BLaER1 (cell line): ENCODE measurements at regions not wholly inside any gene's neighbourhood (a gene's known extent, or its start where the extent isn't known, plus 50 kb on each side); places are given as distances from the start of the nearest gene placed in this dataset.
"Not testable (repeated sequence)": the region's sequence is repeated elsewhere in the genome, so short reads cannot be mapped to it uniquely, and the experiment has no call there.

Experiments
- H3K27ac ChIP-seq: shearing (Covaris generic); formaldehyde crosslinking; 2 replicates; pipeline ENCODE4 v1.8.1; 2022
- H3K27me3 ChIP-seq: shearing (Covaris generic); formaldehyde crosslinking; 2 replicates; pipeline ENCODE4 v1.8.1; 2022
- H3K36me3 ChIP-seq: shearing (Covaris generic); formaldehyde crosslinking; 2 replicates; pipeline ENCODE4 v1.8.1; 2022
- H3K4me1 ChIP-seq: shearing (Covaris generic); formaldehyde crosslinking; 2 replicates; pipeline ENCODE4 v1.8.1; 2022
- H3K4me2 ChIP-seq: shearing (Covaris generic); formaldehyde crosslinking; 2 replicates; pipeline ENCODE4 v1.8.1; 2022
- H3K4me3 ChIP-seq: shearing (Covaris generic); formaldehyde crosslinking; 2 replicates; pipeline ENCODE4 v1.8.1; 2022
- H3K9ac ChIP-seq: shearing (Covaris generic); formaldehyde crosslinking; 2 replicates; pipeline ENCODE4 v1.8.1; 2022
- H3K9me3 ChIP-seq: shearing (Covaris generic); formaldehyde crosslinking; 2 replicates; pipeline ENCODE4 v1.8.1; 2022
- H4K20me1 ChIP-seq: shearing (Covaris generic); formaldehyde crosslinking; 2 replicates; pipeline ENCODE4 v1.8.1; 2022
- Cebpa-rat ChIP-seq: shearing (Covaris generic); IDR thresholded peaks from 2 replicates; pipeline ENCODE4 v1.8.1; 2022

DNA sequence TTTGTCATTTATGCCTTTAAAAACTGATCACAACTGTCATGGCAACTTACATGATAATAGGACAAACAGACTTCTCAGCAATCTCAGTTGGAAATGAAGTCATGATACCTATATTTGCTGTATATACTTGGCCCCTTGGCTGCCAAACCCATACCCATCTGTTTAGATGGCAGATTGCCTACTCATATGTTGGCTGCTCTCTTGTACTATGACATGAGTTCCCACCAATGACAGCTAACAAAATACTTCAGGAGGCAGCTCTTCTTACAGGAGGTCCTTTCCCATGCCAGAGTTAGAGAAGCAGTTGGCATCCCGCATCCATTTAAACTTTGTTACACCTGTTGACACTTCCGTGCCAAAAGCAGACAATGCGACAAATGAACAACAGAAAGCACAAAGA is 603.1 kb upstream of the ADGRL2 start:
- Histone ChIP-seq H3K4me2 (no peak overlapping the region), H3K27me3 (no peaks in the 10 kb centered on the region), H3K9me3 (no peaks in the 10 kb centered on the region), H3K27ac (no peak overlapping the region), H3K4me3 (no peak overlapping the region), H3K9ac (no peak overlapping the region), H4K20me1 (no peaks in the 10 kb centered on the region), H3K36me3 (no peaks in the 10 kb centered on the region), H3K4me1 (no peaks in the 10 kb centered on the region)
- TF ChIP-seq Cebpa-rat: no peak

DNA sequence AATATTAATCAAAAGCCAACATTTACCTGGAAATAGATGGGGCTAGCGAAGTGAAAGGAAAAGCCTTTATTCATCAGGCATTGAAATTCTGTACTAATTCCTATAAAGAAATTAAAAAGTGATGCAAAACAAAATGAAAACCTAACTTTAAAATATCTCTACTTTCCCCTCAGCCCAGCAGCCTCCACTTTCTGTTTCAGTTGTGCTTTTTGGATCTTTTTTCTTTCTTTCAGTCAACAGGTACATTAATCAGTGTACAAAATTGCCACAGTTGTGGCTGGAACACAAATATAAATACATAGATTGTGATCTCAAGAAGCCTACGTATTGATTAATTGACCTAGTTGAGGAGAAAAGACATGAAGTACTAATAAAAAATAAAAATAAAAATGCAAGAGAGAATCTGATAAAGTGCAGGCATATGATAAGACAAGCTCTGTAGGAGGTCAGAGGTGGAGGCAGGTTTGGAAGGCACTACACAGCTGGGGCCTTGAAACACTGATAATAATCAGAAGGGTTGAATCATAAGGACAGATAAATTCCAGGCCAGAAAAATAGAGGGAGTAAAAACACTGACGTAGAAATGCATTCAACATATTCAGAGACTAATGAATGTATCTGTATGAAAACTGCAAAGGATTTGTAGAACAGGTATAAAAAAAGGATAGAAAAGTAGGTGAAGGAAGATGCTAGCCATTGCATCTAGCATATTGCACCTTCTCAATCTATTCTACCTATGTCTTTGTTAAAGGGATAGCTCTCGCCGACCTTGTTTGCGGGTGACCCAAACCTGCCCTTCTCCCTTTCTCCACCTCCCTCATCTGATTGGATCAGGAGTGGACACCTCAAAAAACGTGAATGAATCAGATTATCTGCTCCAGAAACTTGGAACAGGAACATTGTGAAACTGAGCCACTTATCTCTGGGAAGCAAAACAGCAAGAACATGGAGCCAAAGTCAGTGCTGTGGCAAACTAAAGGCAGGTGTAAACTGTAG is 607.8 kb upstream of the ADGRL2 start:
- H3K36me3 ChIP-seq: no peaks in the 10 kb centered on the region
- H3K4me1 ChIP-seq: no peaks in the 10 kb centered on the region
- H3K4me3 ChIP-seq: no peak overlapping the region
- no peak overlapping the region for H3K27ac ChIP-seq
- H3K27me3 ChIP-seq: no peaks in the 10 kb centered on the region
- no peak overlapping the region for H3K9ac ChIP-seq
- no peaks in the 10 kb centered on the region for H3K9me3 ChIP-seq
- no peak for TF ChIP-seq Cebpa-rat
- no peak overlapping the region for H3K4me2 ChIP-seq
- no peaks in the 10 kb centered on the region for H4K20me1 ChIP-seq

DNA sequence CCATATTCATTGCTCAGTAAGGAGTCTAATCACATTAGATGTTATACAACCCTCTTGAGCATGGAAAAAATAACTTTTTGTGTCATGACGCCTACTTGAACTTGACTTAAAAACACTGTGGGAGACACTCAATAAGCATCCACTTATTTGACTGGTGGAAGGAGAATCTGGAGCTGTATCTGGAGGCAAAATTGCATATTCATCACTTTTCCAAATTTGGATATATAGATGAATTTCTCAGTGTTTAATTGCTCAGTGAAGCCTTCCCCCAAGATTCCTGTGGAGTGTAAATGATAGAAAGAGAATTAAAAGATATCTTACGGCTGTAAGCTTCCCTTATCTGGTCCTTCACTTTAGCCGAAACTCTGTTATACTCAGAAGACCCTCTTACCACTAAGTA is 610.7 kb upstream of the ADGRL2 start:
- Histone ChIP-seq H3K4me3 (no peak overlapping the region), H3K9ac (no peak overlapping the region), H3K27me3 (no peaks in the 10 kb centered on the region), H3K27ac (no peak overlapping the region), H3K4me1 (no peaks in the 10 kb centered on the region), H3K9me3 (no peaks in the 10 kb centered on the region), H3K4me2 (no peak overlapping the region), H4K20me1 (no peaks in the 10 kb centered on the region), H3K36me3 (no peaks in the 10 kb centered on the region)
- no peak for TF ChIP-seq Cebpa-rat

DNA sequence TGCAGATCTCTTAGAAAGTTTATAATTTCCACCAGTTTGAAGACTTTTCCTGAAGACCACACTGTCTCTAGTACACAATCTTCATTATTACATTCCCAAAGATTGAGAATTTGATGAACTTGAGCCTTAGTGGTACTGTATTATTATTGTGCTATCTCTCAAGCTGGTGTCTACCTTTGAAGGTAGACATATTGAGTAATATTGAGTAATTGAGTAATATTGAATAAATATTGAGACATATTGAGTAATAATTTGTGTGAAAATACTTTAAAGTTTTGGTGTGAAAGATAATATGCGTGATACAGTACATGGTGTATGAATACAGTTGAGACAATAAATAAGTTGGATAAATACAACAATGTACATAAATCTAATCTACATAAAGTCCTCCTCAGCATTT is 613.1 kb upstream of the ADGRL2 start:
- H4K20me1 ChIP-seq: no peaks in the 10 kb centered on the region
- no peak overlapping the region for H3K27ac ChIP-seq
- TF ChIP-seq Cebpa-rat: no peak

DNA sequence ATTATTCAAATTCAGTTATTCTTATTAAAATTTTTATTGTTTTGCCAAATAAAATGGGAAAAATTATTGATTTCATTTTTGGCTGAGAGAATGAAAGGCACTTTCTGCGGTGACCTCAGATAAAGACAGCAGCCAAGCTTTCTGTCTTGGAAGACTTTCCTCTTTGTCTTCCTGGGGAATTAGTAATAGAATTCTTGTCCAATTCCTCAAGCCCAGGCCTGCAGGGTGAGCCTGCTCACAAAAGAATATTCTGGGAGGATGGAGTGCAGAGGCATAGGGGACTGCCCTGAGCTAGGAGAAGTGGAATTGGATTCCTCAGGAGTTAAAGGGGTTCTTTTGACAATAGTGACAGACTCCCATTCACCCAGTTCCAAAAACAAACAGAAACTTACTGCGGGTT is 614.5 kb upstream of the ADGRL2 start:
- peaks cover 12% of the 10 kb centered on the region for H3K4me1 ChIP-seq
- no peak overlapping the region for H3K4me3 ChIP-seq
- no peaks in the 10 kb centered on the region for H3K27me3 ChIP-seq
- TF ChIP-seq Cebpa-rat: no peak
- no peak overlapping the region for H3K9ac ChIP-seq
- no peaks in the 10 kb centered on the region for H4K20me1 ChIP-seq
- no peaks in the 10 kb centered on the region for H3K36me3 ChIP-seq
- H3K4me2 ChIP-seq: no peak overlapping the region
- H3K9me3 ChIP-seq: peaks cover 8% of the 10 kb centered on the region
- H3K27ac ChIP-seq: no peak overlapping the region

More for the DNA sequence above, 613.1 kb upstream of the ADGRL2 start:
- Histone ChIP-seq H3K4me2 (no peak overlapping the region), H3K4me1 (peaks cover 12% of the 10 kb centered on the region), H3K36me3 (no peaks in the 10 kb centered on the region), H3K9ac (no peak overlapping the region), H3K4me3 (no peak overlapping the region), H3K9me3 (no peaks in the 10 kb centered on the region), H3K27me3 (no peaks in the 10 kb centered on the region)

DNA sequence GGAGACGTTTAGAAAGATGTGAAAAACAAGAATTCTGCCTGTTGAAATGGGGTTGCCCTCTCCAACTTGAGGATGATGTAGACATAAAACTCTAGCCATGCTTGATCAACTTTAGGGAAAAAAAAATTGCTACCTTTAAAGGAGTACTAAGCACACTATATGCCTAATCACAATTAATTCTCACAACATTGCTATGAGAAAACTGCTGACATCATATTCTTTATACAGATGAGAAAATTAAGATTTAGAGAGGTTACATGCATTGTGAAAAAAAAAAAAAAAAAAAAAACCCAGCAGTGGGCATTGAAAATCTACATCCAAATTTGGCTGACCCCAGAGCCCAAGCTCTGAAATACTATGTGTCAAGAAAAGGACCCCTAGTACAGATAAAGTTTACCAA is 617.2 kb upstream of the ADGRL2 start:
- no peaks in the 10 kb centered on the region for H3K36me3 ChIP-seq
- H3K9me3 ChIP-seq: peaks cover 18% of the 10 kb centered on the region
- H3K9ac ChIP-seq: no peak overlapping the region
- no peak for TF ChIP-seq Cebpa-rat
- H3K4me1 ChIP-seq: peaks cover 12% of the 10 kb centered on the region
- no peaks in the 10 kb centered on the region for H3K27me3 ChIP-seq
- H4K20me1 ChIP-seq: no peaks in the 10 kb centered on the region
- no peak overlapping the region for H3K27ac ChIP-seq
- peak overlapping the region; percentile 9; the same call in 1 of the 2 replicates for H3K4me3 ChIP-seq
- H3K4me2 ChIP-seq: peak overlapping the region; percentile 65

DNA sequence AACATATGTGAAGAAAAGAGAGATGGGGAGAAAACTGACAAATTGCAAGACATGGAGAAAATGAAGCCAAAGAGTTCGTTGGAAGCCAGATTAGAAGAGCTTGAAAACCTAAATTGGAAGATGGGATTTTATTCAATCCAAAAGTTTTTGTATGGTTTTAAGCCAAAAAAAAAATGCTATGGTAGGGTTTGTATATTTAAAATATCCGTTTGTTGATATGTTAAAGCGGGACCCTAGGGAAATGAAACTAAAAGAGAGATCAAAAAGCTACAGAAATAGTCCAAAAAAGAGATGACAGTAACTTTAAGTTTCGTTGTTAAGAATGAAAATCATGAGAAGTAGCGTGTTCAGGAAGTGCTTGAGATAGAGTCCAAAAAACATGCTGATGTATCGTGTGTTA is 617.7 kb upstream of the ADGRL2 start:
- no peak overlapping the region for H3K9ac ChIP-seq
- no peaks in the 10 kb centered on the region for H3K36me3 ChIP-seq
- no peak overlapping the region for H3K27ac ChIP-seq
- H4K20me1 ChIP-seq: no peaks in the 10 kb centered on the region
- peaks cover 18% of the 10 kb centered on the region for H3K9me3 ChIP-seq
- no peaks in the 10 kb centered on the region for H3K27me3 ChIP-seq
- H3K4me2 ChIP-seq: peak overlapping the region; percentile 65
- peak overlapping the region; percentile 9; the same call in 1 of the 2 replicates for H3K4me3 ChIP-seq
- no peak for TF ChIP-seq Cebpa-rat
- peaks cover 12% of the 10 kb centered on the region for H3K4me1 ChIP-seq

DNA sequence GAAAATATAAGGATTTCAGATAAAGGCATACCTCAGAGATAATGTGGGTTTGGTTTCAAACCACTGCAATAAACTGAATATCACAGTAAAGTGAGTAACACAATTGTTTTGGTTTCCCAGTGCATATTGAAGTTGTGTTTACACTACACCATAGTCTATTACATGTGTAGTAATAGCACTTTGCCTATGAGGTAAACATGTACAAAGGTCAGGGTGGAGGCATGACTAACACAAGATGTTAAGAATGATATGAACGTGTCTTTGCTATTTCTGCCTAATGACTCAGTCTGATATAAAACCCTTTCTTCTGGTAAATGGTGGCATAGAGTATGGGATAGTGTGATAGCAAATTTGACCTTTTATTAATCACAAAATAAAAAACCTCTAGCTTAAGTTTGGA is 621.5 kb upstream of the ADGRL2 start:
- Histone ChIP-seq H3K4me2 (no peak overlapping the region), H3K36me3 (no peaks in the 10 kb centered on the region)
- no peak for TF ChIP-seq Cebpa-rat

DNA sequence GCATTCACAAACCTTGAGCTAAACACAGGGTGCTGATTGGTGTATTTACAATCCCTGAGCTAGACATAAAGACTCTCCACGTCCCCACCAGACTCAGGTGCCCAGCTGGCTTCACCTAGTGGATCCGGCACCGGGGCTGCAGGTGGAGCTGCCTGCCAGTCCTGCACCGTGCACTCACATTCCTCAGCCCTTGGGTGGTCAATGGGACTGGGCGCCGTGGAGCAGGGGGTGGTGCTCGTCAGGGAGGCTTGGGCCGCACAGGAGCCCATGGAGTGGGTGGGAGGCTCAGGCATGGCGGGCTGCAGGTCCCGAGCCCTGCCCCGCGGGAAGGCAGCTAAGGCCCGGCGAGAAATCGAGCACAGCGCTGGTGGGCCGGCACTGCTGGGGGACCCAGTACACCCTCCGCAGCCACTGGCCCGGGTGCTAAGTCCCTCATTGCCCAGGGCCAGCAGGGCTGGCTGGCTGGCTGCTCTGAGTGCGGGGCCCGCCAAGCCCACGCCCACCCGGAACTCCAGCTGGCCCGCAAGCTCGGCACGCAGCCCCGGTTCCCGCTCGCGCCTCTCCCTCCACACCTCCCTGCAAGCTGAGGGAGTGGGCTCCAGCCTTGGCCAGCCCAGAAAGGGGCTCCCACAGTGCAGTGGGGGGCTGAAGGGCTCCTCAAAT is 622.2 kb upstream of the ADGRL2 start:
- H4K20me1 ChIP-seq, H3K4me2 ChIP-seq, H3K4me3 ChIP-seq, H3K9ac ChIP-seq, H3K27me3 ChIP-seq, H3K36me3 ChIP-seq, H3K27ac ChIP-seq: not testable (repeated sequence)
- Histone ChIP-seq H3K4me1 (peaks cover 10% of the 10 kb centered on the region), H3K9me3 (peaks cover 18% of the 10 kb centered on the region)

More for the DNA sequence above, 621.5 kb upstream of the ADGRL2 start:
- Histone ChIP-seq H4K20me1 (no peaks in the 10 kb centered on the region), H3K9me3 (peaks cover 18% of the 10 kb centered on the region), H3K27ac (no peak overlapping the region), H3K4me1 (peaks cover 12% of the 10 kb centered on the region), H3K27me3 (no peaks in the 10 kb centered on the region), H3K4me3 (no peak overlapping the region), H3K9ac (no peak overlapping the region)
